Testis (tissue), 2 donors: ENCODE measurements at regions not wholly inside any gene's neighbourhood (a gene's known extent, or its start where the extent isn't known, plus 50 kb on each side); places are given as distances from the start of the nearest gene placed in this dataset.

ENCODE experiments used
- DNase-seq: peaks from one replicate; pipeline ENCODE4 v3.0.0-alpha.2; 2019
- H3K27ac ChIP-seq, 2 donors: fragments of 200-600 bp; sonication (generic); one replicate each; pipeline ENCODE4 v1.5.1; 2019
- H3K27me3 ChIP-seq: fragments of 200-600 bp; sonication (generic); one replicate; pipeline ENCODE4 v1.5.1; 2019
- H3K36me3 ChIP-seq: fragments of 200-600 bp; sonication (generic); one replicate; pipeline ENCODE4 v1.5.1; 2017; ENCODE audit warnings: low read depth; ENCODE audit errors: missing control alignments
- H3K4me1 ChIP-seq: fragments of 200-600 bp; sonication (generic); one replicate; pipeline ENCODE4 v1.5.1; 2019
- H3K4me3 ChIP-seq, 2 donors: fragments of 200-600 bp; sonication (generic); one replicate each; pipeline ENCODE4 v1.5.1; 2017 to 2019
- H3K9me3 ChIP-seq: fragments of 200-600 bp; sonication (generic); one replicate; pipeline ENCODE4 v1.5.1; 2017
- POLR2A ChIP-seq: fragments of 450-650 bp; IDR thresholded peaks from one replicate; pipeline ENCODE4 v1.6.1; 2017; ENCODE audit warnings: antibody characterized with exemption, mild to moderate bottlenecking, moderate library complexity
- WGBS, 2 donors: methylation state at CpG; one replicate each; pipeline ENCODE4 v1.1.5; 2018; 5-methylcytosine and 5-hydroxymethylcytosine counted together
- intact Hi-C: fragments of 100-400 bp; cut with DNase I; formaldehyde crosslinking; loops from one replicate; pipeline ENCODE4 v1.15.1; 2023; ENCODE audit warnings: low total_unique reads
- TF ChIP-seq, protein P1 (sequence below), 3 experiments: fragments of 450-650 bp in 2 of 3; fragments of 200-600 bp in 1 of 3; sonication (generic) in 1 of 3; IDR thresholded peaks; one replicate each; pipeline ENCODE4 v1.5.1; 2016 to 2019; ENCODE audit warnings: antibody characterized with exemption in 3 of 3, mild to moderate bottlenecking in 2 of 3, moderate library complexity in 1 of 3

DNA sequence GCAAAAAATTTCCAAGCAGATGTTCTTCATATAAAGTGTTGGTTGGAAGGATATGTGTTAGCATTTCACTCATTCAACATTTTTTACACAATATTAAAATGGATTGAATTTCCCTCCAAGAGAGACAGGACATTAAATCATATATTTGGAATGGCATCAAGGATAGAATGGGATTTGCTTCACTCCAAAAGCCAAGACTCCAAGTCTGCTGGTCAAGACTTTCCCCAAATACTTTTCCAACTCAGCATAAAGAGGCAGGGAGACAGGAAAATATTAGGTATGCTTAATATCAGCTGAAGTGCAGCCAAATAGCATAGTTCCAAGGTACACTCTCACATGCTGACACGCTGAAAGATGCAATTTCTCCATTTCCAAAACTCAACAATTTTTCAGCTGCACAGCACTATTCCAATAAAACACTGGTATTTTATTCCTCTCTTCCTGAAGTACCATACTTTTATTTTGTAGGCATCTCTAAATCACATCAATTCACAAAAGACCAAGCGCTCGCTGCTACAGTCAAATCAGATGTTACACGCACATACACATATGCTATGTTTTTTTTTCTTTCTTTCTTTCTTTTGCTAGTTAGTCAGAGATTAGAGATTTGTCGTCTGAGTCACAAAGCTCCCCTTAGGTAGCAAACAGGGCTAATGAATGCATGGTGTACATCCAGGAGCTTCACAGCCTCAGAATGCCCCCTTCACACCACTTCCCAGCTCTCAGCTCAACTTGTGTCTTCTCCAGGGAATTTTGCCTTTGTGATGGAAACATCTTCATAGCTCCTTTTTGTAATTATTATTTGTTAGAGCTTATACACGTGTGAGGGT, 1033.8 kb upstream of the AUTS2 start:
- 75 to 80% methylated on average over 6 of the region's 6 CpGs for WGBS, 2 donors
- H3K4me3 ChIP-seq = no peak overlapping the region
- TF ChIP-seq, protein P1, sequence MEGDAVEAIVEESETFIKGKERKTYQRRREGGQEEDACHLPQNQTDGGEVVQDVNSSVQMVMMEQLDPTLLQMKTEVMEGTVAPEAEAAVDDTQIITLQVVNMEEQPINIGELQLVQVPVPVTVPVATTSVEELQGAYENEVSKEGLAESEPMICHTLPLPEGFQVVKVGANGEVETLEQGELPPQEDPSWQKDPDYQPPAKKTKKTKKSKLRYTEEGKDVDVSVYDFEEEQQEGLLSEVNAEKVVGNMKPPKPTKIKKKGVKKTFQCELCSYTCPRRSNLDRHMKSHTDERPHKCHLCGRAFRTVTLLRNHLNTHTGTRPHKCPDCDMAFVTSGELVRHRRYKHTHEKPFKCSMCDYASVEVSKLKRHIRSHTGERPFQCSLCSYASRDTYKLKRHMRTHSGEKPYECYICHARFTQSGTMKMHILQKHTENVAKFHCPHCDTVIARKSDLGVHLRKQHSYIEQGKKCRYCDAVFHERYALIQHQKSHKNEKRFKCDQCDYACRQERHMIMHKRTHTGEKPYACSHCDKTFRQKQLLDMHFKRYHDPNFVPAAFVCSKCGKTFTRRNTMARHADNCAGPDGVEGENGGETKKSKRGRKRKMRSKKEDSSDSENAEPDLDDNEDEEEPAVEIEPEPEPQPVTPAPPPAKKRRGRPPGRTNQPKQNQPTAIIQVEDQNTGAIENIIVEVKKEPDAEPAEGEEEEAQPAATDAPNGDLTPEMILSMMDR (IDR thresholded peaks at IDR 0.05) = no peak
- TF ChIP-seq POLR2A = no peak
- no peaks in the 10 kb centered on the region for H3K9me3 ChIP-seq
- DNase-seq = no peak
- H3K27ac ChIP-seq = no peak overlapping the region
- no peaks in the 10 kb centered on the region for H3K4me1 ChIP-seq
- intact Hi-C loops = no loop called here
- H3K36me3 ChIP-seq = no peaks in the 10 kb centered on the region
- no peaks in the 10 kb centered on the region for H3K27me3 ChIP-seq

DNA sequence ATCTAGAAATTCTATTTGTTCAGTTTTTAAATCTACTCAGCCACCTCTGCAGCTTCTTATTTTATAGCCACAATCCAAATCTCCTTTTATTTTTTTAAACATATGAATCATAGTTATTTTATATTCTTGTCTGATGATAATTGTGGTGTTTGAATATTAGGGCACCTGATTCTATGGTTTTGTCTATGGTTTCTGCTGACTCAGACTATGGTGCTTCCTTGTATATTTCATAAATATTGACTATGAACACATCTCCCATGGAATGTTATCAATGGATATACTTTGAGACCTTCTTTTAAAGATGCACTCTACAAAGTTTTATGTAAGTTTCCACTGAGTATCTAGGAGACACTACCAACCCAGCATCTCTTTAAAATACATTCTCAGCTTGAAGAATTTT, 1027.0 kb upstream of the AUTS2 start:
- no peaks in the 10 kb centered on the region for H3K36me3 ChIP-seq
- H3K4me3 ChIP-seq = no peak overlapping the region
- H3K27me3 ChIP-seq = no peaks in the 10 kb centered on the region
- intact Hi-C loops = no loop called here
- H3K27ac ChIP-seq = no peak overlapping the region
- DNase-seq = no peak
- H3K4me1 ChIP-seq = no peaks in the 10 kb centered on the region
- no peaks in the 10 kb centered on the region for H3K9me3 ChIP-seq
- no peak for TF ChIP-seq POLR2A
- TF ChIP-seq, protein P1 (IDR thresholded peaks at IDR 0.05) = no peak

DNA sequence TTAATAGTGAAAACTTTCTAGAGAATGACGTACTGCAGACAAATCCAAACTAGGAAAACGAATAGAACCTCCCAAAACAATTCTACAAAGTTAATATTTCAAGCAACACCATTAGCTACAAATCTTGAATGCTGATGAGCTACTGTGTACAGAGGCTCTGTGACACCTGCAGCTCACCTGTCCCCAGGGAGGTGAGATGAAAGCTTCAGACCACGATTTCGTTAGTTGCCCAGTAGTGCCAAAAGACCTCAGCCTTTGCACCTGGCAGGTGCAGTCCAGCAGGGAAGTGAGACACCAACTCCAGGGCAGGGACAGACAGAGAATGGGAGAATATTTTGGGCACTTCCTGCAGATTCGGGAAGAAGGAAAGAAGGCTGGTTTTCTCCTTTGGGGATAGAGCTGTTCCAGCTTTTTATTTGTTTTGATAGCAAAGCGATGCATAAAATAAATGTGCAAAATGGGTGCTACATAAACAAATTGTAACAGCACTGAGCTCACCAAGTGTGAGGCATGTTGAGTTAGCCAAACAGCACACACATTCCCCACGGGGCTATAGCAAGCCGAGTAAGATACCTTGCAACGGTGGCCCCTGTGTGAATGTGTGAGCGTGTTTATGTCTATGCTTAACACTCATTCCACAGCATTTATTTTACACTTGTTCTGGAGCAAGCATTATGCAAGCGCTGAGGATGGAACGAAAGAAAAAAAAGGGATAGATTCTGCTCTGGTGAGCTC, 1024.8 kb upstream of the AUTS2 start:
- Histone ChIP-seq H3K4me1 (no peaks in the 10 kb centered on the region), H3K9me3 (no peaks in the 10 kb centered on the region), H3K27ac (no peak overlapping the region), H3K27me3 (no peaks in the 10 kb centered on the region), H3K36me3 (no peaks in the 10 kb centered on the region), H3K4me3 (no peak overlapping the region)
- 74 to 79% methylated on average over 12 of the region's 12 CpGs for WGBS, 2 donors
- no peak for TF ChIP-seq POLR2A
- TF ChIP-seq, protein P1 (IDR thresholded peaks at IDR 0.05) = no peak
- intact Hi-C loops = no loop called here
- DNase-seq = no peak

DNA sequence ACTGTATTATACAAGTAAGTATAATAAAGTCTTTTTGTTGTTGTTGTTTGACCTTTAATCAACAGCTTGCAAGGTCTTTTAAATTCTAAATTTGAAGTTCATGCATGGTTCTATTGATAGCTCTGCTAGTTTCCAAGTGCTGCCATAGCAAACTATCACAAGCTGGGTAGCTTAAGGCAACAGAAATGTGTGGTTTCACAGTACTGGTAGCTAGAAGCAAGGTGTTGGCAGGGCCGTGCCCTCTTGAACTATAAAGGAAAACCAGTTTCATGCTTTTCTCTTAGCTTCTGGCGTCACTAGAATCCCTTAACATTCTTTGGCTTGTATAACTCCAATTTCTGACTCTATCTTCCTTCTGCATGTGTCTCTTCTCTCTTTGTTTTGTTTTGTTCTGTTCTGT, 1021.9 kb upstream of the AUTS2 start:
- Histone ChIP-seq H3K27me3 (no peaks in the 10 kb centered on the region), H3K4me3 (no peak overlapping the region), H3K36me3 (no peaks in the 10 kb centered on the region), H3K4me1 (no peaks in the 10 kb centered on the region), H3K9me3 (no peaks in the 10 kb centered on the region), H3K27ac (no peak overlapping the region)
- WGBS, 2 donors = 82 to 84% methylated on average over 2 of the region's 2 CpGs
- intact Hi-C loops = no loop called here
- TF ChIP-seq, protein P1 (IDR thresholded peaks at IDR 0.05) = no peak
- no peak for TF ChIP-seq POLR2A
- DNase-seq = no peak
